Stimulated activated CD4-positive, alpha-beta T cell treated with anti-CD3 and anti-CD28 coated beads, Interleukin-15, amount 100 ng/mL, for 1 hour (primary cell): ENCODE measurements at regions not wholly inside any gene's neighbourhood (a gene's known extent, or its start where the extent isn't known, plus 50 kb on each side); places are given as distances from the start of the nearest gene placed in this dataset.
"Not testable (repeated sequence)": the region's sequence is repeated elsewhere in the genome, so short reads cannot be mapped to it uniquely, and the experiment has no call there.

Source experiments
- DNase-seq, 2 donors: peaks; one replicate each; pipeline ENCODE4 v3.0.0-alpha.2; 2020; ENCODE audit warnings: low read depth in 1 of 2, low spot score in 1 of 2

DNA sequence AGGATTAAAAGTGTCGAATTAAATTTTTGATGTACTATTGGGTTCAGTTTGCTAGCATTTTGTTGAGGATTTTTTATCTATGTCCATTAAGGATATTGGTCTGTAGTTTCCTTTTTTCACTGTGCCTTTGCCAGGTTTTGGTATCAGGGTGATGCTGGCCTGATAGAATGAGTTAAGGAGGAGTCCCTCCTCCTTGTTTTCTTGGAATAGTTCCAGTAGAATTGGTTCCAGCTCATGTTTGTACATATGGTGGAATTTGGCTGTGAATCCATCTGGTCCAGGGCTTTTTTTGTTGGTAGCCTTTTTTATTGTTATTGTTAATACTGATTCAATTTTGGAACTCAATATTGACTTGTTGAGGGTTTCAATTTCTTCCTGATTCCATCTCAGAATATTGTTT is 141.8 kb downstream of the SIM1 start:
- DNase-seq: no peak

DNA sequence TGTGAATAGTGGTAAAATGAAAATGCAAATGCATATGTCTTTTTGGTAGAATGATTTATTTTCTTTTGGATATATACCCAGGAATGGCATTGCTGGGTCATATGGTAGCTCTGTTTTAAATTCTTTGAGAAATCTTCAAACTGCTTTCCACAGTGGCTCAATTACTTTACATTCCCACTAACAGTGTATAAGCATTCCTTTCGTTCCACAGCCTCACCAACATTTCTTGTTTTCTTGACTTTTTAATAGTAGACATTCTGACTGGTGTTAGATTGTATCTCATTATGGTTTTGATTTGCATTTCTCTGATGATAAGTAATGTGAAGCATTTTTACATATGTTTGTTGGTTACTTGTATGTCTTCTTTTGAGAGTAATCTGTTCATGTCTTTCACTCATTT is 144.0 kb downstream of the SIM1 start:
- DNase-seq: no peak

DNA sequence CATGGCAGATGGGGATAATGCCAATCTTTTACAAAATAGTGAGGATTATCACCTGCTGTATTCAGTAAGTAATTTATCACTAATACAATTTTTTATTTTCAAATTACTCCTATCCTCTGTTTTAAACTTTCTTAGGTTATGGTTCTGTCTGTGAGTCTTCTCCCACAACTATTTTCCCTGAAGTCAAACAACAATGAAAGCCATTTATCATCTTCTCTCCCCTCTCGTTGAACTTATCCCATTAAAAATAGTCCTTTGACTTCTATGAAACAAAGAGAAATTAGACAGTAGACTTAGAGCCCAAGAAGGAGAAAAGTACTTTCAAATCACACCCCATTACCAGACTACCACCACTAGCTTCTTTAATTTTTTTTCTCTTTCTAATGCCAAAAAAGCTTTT is 147.7 kb downstream of the SIM1 start:
- no peak for DNase-seq

DNA sequence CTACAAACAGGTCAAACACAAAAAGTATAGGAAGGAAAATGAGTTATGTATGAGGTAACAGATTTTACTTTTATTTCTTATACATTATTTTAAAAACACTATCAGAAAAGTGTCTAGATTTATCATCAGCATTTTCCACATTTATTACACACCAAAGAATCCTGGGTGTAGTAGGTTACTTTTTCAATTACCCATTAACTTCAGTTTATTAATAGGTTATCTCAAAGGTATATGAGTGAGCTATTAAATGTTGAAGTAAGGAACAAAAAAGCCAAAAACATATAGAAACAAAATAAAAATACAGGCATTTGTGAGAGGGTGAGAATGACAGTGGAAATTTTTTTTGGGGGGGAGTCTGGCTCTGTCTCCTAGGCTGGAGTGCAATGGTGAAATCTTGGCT is 150.5 kb downstream of the SIM1 start:
- no peak for DNase-seq

DNA sequence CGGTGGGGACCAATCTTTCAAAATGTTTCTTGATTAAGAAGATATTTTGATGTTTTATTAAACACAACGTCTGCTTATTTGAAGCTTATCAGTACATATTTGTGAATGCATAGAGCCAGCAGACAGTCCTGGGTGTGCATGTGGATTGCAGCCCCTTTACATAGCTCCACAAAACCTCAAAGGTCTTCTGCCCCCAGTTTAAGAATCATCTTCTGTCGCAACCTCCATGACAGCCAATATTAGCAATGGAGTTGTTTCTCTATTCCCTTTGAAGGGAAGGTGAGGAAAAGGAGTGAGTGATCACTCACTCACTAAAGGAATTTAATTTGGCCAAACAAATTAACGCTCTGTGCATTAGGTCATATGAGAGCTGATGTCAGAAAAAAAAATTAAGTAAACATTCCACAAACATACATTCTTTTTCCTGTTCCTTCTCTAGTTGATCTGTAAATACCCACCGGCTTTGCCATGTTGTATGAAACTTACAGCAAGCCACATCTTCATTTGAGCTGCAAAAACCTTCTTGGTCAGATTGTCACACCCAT is 152.9 kb downstream of the SIM1 start:
- DNase-seq: no peak

DNA sequence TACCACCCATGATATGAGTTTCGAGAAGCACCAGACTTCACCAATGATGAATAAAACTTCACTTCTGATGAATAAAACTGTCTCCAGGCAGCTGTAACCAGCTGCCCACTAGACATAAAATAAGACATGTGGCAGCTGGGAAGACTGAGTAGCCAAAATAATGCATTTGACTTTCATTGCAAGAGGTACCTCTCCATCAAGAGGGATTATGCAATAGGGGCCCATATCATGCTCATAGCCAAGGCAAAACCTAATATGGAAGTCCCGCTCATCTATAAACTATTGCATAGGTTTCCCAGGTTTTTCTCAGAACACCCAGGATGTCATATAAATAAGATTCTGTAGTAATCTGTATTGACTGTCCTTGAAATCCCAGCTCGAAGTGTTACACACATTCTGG is 155.5 kb downstream of the SIM1 start:
- no peak for DNase-seq

DNA sequence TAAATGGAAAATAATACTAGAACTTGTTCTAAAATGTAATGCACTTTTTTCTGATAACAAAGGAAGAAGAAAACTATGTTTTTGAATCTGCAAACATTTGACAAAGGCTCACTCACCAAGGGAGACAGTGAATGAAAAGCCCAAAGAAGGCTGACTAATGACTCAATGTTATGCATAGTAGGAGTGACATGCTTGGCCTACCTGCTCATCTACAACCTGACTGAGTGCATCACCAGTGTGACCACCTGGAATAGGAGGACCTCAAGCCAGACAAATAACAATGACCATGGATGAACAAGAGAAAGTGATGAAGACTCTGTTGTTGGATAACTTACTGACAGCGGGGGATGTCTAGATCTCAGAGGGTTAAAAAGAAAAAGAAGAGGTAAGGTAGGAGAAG is 157.2 kb downstream of the SIM1 start:
- DNase-seq: no peak

DNA sequence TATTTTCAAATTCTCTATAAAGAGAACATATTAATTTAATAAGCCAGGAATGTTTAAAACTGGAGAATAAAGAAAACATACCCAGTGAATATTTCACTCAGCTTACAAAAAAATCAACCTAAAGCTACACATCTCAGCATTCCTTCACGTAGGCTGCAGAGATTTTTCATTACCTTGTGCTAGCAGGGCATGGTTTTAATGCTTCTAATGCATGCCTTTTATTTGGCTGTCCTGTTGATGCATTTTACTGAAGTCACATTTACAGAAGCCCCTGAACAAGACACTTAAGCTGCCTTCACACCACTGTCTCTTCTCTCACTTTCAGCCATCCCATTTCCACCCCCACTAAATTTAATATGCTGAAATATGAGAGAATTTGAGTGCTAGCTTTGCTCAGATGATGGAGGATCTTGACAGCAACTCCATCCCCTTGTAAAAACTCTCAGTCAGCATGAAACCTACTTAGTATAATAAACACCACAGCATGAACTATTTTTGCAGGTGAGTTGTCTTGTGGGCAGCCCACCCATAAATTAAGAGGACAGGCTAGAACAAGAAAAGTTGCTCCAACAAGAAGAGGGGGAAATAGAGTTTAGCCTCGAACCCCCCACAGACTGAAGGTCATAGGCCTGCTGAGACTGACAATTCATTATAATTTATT is 159.4 kb downstream of the SIM1 start:
- DNase-seq: no peak

DNA sequence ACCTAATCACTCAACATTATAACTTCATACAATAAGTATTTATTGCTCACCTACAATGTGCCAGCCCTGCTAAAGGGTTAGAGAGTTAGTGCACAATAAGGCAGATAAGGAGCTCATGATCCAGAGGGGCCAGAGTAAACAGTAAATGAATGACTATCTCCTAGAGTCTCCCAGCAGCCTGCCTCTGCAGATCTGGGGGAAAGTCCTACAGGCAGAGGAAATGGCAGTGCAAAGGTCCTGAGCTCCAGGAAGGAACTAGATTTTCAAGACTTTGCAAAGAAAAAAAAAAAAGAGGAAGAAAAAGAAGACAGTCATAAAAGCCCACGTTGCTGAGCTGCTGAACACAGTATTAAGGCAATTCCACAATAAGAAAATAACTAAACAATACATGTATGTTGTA is 160.1 kb downstream of the SIM1 start:
- no peak for DNase-seq

DNA sequence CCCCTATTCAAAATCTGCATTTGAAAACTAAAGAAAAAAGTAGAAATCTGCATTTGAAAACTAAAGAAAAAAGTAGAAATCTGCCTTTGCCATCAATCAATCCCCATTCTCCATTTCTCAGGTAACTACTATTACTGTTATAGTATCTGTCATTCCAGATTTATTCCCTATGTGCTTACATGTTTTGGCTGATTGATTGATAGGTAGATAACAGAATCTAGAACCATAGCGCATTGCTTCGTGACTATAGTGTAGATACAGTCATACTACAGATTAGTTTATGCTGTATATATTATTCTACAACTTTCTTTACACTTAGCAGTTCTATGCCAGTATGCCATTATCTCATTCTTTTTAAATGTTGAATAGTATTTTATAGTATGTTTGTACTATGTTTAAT is 163.0 kb downstream of the SIM1 start:
- DNase-seq: no peak

DNA sequence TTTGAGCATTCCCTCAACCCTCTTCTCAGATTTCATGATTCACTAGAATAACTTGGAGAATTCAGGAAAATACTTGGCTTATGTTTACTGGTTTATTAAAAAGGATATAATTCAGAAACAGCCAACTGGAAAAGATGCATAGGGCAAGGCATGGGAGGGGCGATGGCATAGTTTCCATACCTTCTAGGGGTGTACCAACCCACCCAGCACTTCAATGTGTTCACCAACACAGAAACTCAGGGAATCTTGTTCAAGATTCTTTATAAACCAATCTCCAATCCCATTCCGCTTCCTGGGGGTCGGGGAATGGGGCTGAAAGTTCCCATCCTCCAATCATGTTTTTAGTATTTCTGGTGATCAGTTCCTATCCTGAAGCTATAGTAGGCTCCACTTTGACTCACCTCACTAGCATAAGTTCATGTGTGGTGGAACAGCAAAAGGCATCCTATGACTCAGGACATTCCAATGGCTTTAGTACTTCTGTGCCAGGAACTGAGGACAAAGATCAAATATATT is 164.4 kb downstream of the SIM1 start:
- no peak for DNase-seq

DNA sequence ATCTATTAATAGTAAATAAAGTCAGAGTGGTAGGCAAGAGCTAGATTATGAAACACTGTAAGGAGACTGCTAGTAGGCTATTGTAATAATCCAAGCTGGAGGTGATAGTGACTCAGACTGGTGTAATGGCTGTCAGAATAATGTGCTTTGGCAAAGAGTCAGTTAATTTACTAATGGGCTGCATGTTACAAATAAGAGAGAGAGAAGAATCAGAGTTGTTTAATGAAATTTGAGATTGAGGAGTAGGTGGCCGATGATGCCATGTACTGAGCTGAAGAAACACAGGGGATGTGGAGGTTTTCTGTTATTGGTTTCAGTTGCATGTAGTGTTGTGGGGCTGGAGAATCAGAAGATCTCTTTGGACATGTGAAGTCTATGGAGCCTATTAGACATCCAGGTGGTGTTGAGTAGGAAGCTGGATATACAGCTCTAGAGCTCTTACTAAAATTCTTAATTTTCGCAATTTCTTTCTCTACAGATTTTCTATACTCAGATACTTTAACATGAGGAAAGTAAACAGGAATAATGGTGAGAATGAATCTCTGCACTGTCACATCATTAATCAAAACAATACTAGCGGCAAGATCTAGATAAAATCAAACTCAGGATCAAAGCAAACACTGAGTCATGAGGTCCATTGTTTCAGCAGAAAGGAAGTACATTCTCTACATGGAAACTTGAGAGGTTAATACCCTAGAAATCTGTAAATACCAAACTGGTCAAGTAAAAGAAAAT is 167.7 kb downstream of the SIM1 start:
- no peak for DNase-seq

DNA sequence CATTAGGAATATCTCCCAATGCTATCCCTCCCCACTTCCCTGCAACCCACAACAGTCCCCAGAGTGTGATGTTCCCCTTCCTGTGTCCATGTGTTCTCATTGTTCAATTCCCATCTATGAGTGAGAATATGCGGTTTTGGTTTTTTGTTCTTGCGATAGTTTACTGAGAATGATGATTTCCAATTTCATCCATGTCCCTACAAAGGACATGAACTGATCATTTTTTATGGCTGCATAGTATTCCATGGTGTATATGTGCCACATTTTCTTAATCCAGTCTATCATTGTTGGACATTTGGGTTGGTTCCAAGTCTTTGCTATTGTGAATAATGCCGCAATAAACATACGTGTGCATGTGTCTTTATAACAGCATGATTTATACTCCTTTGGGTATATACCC is 169.5 kb downstream of the SIM1 start:
- DNase-seq: not testable (repeated sequence)

DNA sequence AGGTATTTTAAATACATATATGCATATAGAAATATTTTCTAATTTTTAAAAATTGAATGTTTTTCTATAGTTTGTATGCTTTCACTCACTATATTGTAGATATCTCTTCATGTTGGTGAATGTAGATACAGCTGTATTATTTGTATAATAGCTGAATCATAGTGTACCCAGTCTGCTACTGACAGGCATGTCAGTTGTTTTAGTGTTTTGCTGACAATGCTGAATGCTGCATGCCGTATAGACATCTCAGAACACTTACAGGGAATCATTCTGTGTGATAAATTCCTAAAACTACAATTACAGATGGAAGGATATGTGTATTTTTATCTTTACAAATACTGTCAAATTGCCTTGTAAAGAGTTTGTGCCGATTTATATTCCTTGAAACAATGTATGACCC is 175.4 kb downstream of the SIM1 start:
- DNase-seq: no peak

DNA sequence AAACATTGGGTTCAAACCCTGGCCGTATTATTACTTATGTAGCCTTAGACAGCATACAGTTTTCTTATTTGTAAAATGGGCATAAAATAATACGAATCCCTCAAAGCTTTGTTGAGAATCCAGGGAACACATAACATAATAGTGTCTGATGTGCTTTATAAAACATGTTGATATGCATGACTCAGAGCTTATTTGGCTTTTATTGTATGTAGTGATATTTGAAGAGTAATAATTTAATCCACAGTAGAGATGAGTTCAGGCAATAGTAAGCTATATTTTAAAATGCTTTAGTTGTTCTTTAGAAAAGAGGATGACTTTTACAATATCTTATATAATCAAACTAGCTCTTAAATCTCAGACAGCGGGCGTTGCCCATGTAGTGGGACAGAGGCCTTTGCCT is 176.4 kb downstream of the SIM1 start:
- DNase-seq: no peak

DNA sequence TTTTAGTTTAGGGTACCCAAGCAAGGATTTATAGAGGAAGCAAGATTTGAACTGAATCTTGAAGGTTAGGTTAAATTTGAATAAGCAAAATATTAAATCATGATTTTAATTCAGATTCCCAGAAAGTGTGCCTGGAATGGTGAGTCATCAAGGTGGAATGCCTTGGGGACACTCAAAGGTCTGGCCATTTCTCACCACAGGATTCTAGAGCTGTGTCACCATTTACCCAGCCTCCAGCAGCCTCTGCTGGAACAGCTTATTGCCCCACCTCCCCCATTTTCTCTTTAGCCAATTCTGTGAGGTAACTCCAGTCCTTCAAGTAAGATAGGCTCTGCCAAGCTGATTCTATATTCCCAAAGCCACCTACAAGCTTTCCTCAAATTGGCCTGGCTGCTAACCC is 181.4 kb downstream of the SIM1 start:
- DNase-seq: no peak

DNA sequence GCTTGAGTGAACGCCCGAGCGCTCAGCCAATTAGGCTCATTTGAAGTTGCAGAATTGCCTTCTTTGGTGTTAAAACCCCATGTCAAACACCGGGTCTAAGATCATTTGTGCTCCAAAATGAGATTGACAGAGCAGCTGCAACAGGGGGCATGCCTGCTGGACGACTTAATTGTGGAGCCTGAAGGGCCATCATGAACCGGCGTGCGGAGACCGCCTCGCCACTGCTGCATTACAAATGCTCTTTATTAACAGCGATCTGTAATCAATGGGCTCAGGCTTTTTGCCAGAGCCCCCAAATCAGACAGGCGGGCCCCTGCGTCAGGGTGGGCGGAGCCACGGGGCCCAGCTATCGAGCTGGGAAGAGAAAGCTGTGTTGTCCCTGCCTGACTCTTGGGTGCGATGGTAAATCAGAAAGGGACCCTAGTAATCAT is 183.2 kb downstream of the SIM1 start:
- no peak for DNase-seq

DNA sequence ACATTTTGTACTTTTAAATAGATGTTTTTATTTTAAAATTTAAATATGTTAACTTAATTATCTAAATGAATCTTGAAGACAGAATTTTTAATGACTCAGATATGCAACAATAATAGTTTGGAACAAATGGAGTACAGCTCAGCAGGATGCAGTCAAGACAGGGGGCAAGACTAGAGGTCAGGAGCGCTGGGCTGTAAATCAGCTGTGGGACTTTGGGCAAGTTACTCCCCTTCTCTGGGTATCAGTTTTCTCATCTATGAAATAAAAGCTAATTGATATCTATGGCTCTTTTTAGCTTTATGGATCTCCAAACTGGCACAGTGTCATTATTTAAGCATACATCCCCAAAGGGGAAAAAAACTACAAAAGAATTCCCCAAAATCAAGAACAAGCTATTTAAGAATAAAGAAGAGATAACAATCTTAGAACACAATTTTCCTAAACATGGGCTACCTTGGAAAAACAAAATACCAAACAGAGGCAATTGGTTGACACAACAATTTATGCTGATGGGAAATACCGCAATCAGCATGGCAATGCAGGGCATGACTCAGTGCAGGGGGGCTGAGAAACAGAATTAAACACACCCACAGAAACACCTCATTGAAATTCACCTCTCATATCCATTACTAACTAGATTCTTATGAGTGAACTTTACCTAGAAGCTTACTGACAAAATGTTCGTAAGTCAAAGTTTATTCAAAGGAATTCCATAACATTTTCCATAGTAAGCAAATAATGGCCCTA is 188.2 kb downstream of the SIM1 start:
- DNase-seq: no peak

DNA sequence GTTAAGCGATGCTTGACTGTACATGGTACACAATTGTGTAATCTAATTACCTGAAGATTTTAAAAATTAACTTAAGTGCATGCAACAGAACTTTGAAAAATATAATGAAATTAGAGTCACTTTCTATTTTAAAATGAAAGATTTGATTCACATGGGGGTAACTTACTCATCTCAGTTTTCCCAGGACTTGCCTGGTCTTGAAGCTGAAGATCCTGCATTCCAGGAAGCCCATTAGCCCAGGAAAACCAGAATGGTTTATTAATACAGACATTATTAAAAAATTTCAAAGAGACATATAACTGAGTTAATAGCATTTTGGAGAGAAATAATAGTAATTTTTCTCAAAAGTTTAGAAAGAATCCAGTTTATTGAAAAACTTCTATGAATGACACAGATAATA is 190.6 kb downstream of the SIM1 start:
- DNase-seq: no peak

DNA sequence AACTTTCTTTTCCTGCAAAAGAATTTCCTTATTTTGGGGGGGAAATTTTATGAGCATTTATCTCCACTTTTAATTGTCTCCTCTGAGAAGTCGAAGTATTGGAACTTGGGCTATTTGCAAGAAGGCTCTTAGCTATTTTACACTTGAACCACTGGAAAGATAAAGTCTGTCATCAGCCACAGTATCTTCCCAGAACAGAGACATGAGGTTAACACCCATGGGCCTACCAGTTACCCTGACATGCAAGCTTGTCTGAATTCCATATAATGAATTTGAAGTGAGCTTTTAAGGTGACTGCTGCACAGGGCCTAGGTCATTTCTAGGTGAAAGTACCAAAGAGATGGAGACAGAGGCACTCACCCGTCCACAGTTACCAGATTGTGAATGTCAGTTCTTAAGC is 193.1 kb downstream of the SIM1 start:
- no peak for DNase-seq

DNA sequence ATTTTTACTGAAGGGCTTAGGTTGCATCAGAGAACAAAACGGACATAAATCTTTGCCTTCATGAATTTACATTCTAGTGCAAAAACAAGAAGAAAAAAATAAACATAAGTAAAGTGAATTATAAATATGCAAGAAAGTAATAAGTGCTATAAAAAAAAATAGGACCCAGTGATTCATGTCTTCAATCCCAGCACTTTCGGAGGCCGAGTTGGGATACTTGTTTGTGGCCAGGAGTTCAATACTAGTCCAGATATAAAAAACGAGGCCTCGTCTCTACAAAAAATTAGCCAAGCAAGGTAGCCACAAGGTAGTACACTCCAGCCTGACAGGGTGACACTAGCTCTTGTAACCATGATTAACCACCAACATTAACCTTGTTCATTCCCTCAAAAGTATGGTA is 193.5 kb downstream of the SIM1 start:
- DNase-seq: no peak

DNA sequence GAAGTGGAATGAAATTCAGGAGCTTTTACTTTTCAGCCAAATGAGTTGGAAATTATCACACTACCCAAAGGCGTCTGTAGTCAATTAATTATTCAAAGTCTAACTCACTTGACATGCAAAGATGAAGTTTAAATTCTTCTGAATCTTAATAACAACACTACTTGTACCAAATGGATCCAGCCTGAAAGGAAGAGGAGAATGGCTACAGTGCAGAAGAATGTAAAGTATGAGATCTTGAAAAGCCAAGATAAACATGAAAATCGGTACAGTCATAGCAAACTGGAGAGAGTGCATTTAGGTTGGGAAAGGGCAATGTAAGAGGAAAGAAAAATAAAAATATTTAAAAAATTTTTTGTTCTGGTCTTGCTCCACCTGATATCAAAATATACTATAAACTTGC is 195.5 kb downstream of the SIM1 start:
- DNase-seq: no peak
